ENCODE measurements at regions not wholly inside any gene's neighbourhood (a gene's known extent, or its start where the extent isn't known, plus 50 kb on each side); places are given as distances from the start of the nearest gene placed in this dataset.

DNA sequence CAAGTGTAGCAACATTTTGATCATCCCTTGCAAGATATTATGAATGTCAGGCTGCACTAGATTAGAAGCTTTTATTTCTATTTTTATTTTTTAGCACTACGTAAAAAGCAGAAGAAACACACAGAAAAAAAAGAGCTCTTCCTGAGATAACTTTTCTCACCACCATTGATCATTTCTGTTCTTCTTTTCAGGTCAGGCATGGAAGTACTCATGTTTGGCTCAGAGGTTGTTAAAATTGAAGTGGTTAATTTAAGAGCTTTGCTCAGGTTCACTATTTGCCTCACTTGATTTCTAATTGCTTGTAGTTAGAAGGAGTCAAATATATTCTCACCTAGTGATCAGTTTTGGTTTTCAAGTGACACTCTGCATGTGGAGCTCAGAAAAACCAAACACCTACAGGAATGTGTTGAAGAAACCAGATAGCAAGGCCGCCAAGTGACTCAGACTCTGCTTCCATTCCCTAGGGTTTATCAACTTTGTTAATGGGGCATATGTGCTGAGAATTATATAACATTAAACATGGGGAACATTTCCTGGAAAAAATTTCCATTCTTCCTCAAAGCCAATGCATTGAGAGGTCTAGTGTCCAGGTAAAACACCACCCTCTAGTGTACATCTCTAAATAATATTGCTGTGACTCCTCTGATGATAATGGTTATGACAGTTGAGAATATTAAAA, 679.8 kb downstream of the CETN3 start:
- DNase-seq = no peak

DNA sequence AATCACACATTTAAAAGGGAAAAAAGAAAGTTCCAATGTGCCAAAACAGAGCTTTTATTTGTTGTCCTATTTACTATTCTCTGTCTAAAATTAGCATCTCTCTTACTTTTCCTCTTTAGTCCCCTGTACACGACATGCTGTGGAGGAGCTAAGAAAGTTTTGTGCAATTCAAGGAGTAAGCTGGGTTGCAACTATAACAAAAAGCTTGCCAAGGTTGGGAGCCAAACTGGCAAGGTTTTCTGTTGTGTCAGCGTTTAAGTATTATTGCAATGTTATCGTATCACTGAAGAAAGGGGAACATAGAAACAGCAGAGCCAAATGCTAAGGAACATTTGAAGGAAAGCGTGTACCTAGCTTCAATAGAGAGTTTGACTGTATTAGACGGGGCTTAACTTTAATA, 680.8 kb downstream of the CETN3 start:
- no peak for DNase-seq

DNA sequence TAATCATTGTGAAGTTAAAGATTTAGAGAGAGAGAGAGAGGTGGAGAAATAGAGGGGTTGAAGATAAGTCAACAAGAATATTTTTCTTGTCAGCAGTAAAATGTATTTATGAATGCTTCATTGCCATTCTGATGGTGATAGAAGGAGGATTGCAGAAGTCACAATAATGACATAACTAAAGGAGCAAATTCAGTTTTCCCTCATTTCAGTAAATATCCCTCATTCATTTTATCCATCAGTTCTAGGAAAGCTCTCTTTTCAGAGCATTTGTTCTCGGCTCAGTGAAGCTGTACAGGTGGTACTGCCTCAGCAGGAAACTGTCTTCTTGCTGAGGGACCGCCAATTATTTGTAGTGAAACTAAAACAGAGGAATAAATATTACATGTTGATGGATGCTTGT, 681.4 kb downstream of the CETN3 start:
- DNase-seq = no peak

DNA sequence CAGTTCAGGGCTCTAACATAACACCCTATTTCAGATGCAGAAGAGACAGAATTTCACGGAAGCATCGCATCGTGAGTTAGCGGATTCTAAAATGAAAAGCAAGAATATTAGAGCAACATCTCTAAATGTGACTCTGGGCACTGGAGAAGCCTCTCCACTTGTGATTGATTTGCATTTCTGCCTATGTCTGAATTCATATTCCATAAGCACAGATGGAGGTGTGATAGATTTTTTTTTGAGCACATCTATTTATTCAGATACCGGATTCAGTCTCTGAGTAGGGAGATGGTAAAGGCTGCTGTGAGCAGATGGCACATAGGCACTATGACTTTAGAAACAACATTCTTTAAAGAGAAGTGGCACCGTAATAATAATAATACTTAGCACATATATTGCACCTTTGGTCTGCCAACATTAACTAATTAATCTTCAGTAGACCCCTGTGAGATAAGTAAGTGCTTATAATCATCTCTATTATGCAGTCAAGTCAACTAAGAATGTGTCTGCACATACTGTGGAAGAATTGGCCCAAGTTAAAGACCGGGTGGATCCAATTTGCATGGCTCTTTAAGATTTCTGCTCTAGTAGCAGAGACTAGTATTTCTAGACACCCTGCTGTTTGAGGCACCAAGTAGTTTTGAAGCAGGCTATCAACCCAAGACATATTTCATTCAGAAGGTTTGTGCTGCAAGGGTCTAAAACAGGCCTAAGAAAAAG, 685.0 kb downstream of the CETN3 start:
- DNase-seq = no peak

GRCh38 chr5:89723907-89724306, 685.6 kb downstream of the CETN3 start:
- DNase-seq = no peak

DNA sequence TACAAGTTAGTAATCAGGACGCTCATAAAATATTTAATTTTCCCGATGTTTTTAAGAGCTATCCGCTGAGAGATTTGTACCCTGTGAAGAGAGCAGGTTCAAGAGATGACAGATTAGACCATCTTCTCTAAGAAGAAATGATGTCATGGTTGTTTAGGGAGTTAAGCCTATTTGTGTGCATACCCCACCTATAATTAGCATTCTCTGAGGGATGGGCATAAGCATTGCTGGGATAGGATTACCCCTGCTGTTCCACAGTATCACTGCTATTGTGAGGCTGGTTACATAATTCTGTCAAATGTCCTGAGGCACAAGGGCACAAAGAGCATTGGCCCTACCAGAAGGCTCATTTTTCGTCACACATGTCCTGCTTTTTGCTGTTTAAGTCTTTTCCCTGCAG, 687.0 kb downstream of the CETN3 start:
- no peak for DNase-seq

DNA sequence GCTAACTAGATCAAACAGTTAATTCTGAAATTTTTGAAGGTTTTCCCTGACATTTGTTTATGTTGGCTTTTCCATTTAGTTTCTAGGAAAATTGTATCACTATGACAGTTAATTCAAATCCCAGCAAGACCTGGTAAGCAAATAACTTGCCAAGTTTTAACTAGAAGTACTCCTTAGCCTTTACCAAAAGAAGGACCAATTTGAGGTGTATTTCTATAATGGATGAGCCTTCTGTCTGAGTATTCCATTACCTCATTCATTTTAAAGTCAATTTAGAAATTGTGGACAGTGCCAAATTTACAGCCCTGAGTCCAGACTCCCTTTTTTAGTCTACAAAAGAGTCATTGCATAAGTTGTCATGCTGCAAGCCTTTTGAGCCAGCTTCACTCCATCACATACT, 687.6 kb downstream of the CETN3 start:
- no peak for DNase-seq

DNA sequence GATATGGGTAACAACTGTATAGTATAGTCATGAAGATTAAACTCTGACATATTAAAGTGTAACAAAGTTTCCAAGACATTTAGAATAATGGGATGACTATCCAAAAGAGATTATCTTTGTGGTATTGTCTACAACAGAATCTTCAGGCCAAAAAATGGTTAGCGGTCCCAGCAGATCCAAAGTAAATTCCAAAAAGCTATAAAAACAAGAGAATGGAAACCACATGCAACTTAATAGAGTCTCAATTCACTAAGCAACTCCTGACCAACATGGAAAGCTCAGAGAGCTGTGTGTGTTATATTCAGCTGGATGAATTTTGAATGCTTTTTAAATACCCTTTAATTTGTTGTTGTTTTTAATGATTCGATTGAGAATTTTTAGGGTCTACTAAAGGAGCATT, 688.2 kb downstream of the CETN3 start:
- DNase-seq = no peak

DNA sequence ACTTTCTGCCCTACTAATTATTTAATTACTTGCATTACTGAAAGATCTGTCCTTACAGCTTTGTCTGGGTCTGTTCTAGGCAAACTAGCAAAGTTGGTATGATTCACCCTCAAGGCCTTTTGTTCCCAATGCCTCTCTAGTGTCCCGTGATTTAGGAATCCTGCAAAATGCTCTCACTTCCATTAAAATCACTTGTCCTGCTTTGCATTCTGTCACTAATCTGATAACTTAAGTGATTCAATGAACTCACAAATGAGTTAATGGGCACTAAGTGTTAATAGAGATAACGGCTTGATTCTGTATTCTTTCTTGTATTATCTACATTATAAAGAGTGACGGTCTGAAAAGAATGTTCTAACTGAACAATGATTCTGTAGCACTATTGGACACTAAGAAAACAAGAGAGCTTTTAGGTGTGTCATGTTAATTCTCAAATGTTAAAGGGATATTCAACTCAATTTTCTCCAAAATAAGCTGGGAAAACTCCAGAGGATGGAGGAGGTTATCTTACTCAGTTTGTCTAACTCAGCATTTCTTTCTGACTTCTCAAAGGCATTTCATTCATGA, 697.3 kb downstream of the CETN3 start:
- DNase-seq = no peak

- DNase-seq = no peak
Measured at GRCh38 chr5:89711526-89711925, 698.0 kb downstream of the CETN3 start.

DNA sequence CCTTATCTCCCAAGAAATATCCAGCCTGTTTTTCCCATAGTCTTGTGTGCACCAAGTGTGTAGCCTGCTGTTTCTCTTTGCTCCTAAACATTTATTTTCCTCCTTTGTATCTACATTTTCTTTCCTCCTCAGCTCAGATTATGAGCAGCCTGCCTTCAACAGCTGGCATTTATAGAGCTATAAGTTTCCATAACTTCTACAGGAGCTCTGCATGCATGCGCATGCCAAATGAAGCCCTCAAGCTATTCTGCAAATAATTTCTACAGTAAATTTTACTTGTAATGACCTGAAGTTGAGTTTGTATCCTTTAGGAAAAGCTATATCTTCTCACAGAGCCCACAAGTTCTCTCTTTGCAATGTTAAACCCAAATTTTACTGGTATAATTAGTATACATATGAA, 699.5 kb downstream of the CETN3 start:
- DNase-seq = no peak

- DNase-seq = no peak
Measured at GRCh38 chr5:89707891-89708290, 701.7 kb downstream of the CETN3 start.

- no peak for DNase-seq
Measured at GRCh38 chr5:89706731-89707130, 702.8 kb downstream of the CETN3 start.

DNA sequence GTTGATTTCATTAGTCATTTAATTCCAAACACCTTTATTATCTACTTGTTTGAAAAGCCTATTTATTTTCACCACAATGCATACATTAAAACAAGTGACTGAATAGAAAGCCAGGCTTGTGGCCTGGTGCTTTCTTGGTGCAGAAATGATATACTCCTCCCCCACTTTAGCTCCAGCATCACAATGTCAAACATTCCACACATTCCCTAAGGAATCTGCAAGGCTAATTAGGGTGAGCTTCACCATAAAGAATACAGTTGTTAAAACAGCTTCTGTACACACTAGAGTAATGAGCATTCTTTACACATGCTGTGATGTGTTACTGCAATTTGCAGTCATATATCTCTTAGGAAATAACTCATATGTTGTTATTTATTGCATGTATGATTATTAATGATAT, 705.7 kb downstream of the CETN3 start:
- peak; percentile 78 for DNase-seq

DNA sequence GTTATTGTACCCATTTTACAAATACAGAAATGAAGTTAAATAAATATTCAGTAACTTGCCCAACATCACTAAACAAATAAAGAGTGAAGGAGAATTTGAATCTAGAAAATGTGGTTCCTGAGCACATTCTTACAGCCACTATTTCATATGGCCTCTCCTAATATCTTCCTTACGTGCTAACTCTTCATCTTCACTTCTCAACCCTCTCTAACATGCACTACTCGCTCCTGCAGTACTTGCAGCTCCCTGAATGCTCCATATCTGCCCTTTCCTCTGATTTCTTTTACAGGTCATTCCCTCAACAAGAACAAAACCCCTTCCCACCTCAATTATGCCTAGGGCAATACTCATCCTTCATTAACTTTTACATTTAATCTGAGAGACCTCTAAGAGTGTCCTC, 711.5 kb downstream of the CETN3 start:
- no peak for DNase-seq

- DNase-seq = no peak
Measured at GRCh38 chr5:89697581-89697980, 712.0 kb downstream of the CETN3 start.

DNA sequence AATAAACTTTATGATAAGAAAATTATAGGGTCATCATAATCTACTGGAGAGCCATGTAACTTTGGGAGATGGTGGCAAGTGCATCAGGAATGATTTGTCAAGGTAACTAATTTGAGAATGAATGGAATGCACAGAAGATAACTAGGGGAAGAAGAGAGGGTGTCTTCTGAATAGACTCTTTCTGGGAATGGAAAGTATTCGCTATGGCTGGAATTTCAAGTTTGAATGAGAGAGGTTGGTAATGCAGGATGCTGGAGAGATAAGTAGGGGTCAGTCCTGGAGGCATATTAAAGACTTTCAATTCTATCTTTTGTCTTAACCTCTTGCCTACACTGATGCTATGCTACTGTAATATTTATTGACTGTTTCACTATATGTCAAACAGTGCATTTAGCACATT, 714.2 kb downstream of the CETN3 start:
- DNase-seq = no peak

GRCh38 chr5:89694026-89694550, 715.5 kb downstream of the CETN3 start:
- DNase-seq = no peak

GRCh38 chr5:89690331-89690730, 719.2 kb downstream of the CETN3 start:
- no peak for DNase-seq

DNA sequence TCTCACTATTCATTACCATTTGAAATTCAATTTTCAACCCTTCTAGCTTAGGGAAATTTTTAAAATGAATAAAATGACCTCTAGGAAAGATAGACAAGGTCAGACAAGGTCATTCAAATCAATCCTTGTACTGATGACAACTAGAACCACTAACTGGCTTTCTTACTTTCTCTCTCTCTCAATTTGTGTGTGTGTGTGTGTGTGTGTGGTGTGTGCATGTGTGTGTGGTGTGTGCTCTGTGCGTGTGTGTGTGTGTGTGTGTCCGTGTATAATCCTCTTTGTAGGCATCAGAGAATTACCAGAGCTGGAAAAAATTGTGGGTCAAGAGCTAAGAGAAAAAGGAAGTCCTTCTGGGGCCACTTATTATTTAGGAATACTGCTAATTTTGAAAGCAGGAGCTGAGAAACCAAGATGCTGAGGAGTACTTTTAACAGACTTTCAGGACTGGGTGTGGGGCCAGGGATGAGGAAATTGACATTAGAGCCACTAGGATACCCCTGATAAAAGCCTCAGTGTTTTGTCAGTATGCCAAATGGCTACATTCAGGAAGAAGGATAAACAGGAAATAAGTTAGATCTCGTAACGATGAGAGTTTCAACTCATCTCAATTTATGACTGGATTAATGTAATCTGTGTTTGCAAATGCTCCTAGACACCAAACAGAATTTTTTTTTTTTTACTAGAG, 723.3 kb downstream of the CETN3 start:
- no peak for DNase-seq

DNA sequence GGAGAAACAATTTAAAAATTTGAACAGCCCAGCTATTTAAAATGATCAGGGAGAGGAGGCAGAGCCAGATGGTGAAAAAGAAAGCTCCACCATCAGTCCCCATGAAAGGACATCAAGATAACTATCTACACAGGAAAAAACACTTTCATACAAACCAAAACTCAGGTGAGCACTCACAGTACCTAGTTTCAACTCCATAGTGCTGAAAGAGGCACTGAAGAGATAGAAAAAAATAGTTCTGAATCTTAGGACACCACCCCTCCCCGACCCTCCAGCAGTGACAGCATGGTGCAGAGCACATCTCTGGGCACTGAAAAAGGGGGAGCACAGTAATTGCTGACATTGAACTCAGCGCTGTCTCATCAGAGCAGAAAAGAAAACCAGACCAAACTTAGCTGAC, 732.9 kb downstream of the CETN3 start:
- no peak for DNase-seq

DNA sequence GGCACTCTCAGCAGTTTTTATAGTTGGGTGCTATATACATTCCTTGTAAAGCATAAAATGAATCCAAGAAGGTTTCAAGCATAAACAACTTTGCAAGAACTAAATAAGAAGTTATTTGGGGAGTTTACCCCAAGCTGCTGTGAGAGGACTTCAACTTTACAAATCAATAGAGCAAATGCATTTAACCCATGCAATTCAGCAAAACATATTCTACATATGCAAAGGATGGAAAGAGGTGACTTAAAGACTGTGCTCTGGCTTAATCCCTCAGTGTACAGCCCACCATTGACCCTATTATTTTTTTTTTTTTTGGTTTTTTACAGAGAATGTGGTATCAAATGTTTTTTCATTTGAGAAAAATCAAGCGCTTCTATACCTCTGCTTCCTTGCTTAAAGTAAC, 736.5 kb downstream of the CETN3 start:
- no peak for DNase-seq

DNA sequence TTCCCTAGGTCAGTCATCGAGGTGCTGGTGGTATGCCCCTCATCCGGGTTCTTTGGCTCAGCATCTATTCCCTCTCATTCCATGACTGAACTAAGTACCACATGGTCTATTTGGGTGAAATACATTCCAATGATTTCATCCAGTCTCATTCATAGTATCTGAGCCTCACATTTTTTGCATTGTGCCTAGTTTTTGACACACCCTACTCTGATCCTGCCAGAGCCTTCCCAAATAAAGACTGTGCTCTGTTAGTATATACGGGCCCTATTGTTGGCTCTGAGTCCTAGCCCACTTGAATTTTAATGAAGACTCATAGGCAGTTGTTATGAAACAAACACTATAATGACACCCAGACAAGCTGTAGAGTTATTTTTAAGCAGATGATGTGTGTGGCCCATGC, 740.7 kb downstream of the CETN3 start:
- no peak for DNase-seq

All from renal pelvis (tissue), 1 donor.